PC-9 (cell line): ENCODE measurements at regions not wholly inside any gene's neighbourhood (a gene's known extent, or its start where the extent isn't known, plus 50 kb on each side); places are given as distances from the start of the nearest gene placed in this dataset.

Experiments used
- BruUV-seq: library from RNA; stranded (reverse); fragments of 400-500 nt; replicated peaks from 2 replicates; lab custom pipeline; 2021; lab: Mats Ljungman, UMichigan
- CTCF ChIA-PET: fragments of 300-600 bp; sonication (Branson Sonifier 250); formaldehyde crosslinking; loops from one replicate; lab custom pipeline; 2022; ENCODE audit warnings: antibody characterized with exemption; lab: Charles Lee
- POLR2A ChIA-PET: fragments of 300-600 bp; sonication (Branson Sonifier 250); formaldehyde crosslinking; loops from one replicate; lab custom pipeline; 2022; ENCODE audit warnings: antibody characterized with exemption; ENCODE audit not compliant: unreplicated experiment; lab: Charles Lee
- DNase-seq, 2 experiments: peaks; one replicate each; pipeline versions ENCODE4 v3.0.0 to v3.0.0-alpha.2; 2015 to 2022; ENCODE audit warnings: mixed read lengths in 1 of 2
- H2AFZ ChIP-seq: fragments of 200-600 bp; sonication (generic); 2 replicates; pipeline ENCODE4 v1.8.1; 2017; ENCODE audit warnings: antibody characterized with exemption
- H3F3A ChIP-seq: fragments of 200-600 bp; sonication (generic); 2 replicates; pipeline ENCODE4 v1.8.1; 2017; ENCODE audit warnings: antibody characterized with exemption, mild to moderate bottlenecking, low read depth; ENCODE audit not compliant: insufficient read depth
- H3K27ac ChIP-seq: fragments of 200-600 bp; sonication (generic); 2 replicates; pipeline ENCODE4 v1.6.1; 2016; ENCODE audit warnings: mixed run types
- H3K27me3 ChIP-seq: fragments of 200-600 bp; sonication (generic); 2 replicates; pipeline ENCODE4 v1.6.1; 2016; ENCODE audit warnings: low read depth, mixed run types; ENCODE audit not compliant: insufficient read depth
- H3K36me3 ChIP-seq: fragments of 200-600 bp; sonication (generic); 2 replicates; pipeline ENCODE4 v1.6.1; 2016; ENCODE audit warnings: low read depth, mixed run types
- H3K4me1 ChIP-seq: fragments of 200-600 bp; sonication (generic); replicated peaks from 2 replicates; pipeline ENCODE4 v1.6.1; 2016; ENCODE audit warnings: mixed run types; ENCODE audit not compliant: insufficient read depth
- H3K4me2 ChIP-seq: fragments of 200-600 bp; sonication (generic); 2 replicates; pipeline ENCODE4 v1.6.1; 2017; ENCODE audit warnings: mixed run types
- H3K4me3 ChIP-seq: fragments of 200-600 bp; sonication (generic); 2 replicates; pipeline ENCODE4 v1.6.1; 2016; ENCODE audit warnings: mixed run types
- H3K79me2 ChIP-seq: fragments of 200-600 bp; sonication (generic); 2 replicates; pipeline ENCODE4 v1.6.1; 2017; ENCODE audit warnings: low read depth, mixed run types
- H3K9me2 ChIP-seq: fragments of 200-600 bp; sonication (generic); 2 replicates; pipeline ENCODE4 v1.8.1; 2017; ENCODE audit warnings: mild to moderate bottlenecking; ENCODE audit not compliant: insufficient read depth
- H3K9me3 ChIP-seq: fragments of 200-600 bp; sonication (generic); 2 replicates; pipeline ENCODE4 v1.8.1; 2016; ENCODE audit warnings: low read depth; ENCODE audit not compliant: insufficient read depth
- H4K20me1 ChIP-seq: fragments of 200-600 bp; sonication (generic); 2 replicates; pipeline ENCODE4 v1.8.1; 2017; ENCODE audit not compliant: insufficient read depth
- CTCF ChIP-seq: fragments of 200-600 bp; sonication (generic); conservative IDR thresholded peaks from 2 replicates; pipeline ENCODE4 v1.6.1; 2017; ENCODE audit warnings: mixed run types, antibody characterized with exemption, mild to moderate bottlenecking, moderate library complexity
- EZH2 ChIP-seq: fragments of 200-600 bp; sonication (generic); IDR thresholded peaks from 2 replicates; pipeline ENCODE4 v1.8.0; 2017; ENCODE audit warnings: antibody characterized with exemption, low read depth
- intact Hi-C: fragments of 100-400 bp; cut with micrococcal nuclease; formaldehyde crosslinking; loops from one replicate; pipeline ENCODE4 v1.10.0; 2022; ENCODE audit not compliant: unreplicated experiment

GRCh38 chr9:24132244-24132643 lies 306.2 kb upstream of the ELAVL2 start:
- DNase-seq: no peak
- Histone ChIP-seq H3K4me2 (no peak overlapping the region), H3F3A (no peaks in the 10 kb centered on the region), H2AFZ (no peak overlapping the region), H3K27ac (no peak overlapping the region), H3K4me3 (no peak overlapping the region), H3K9me2 (no peaks in the 10 kb centered on the region), H3K27me3 (no peaks in the 10 kb centered on the region), H3K36me3 (no peaks in the 10 kb centered on the region), H3K4me1 (no peaks in the 10 kb centered on the region), H4K20me1 (no peaks in the 10 kb centered on the region), H3K79me2 (no peaks in the 10 kb centered on the region), H3K9me3 (no peaks in the 10 kb centered on the region)
- BruUV-seq: no TSS peak
- intact Hi-C loops: no loop called here
- ChIA-PET CTCF (no interaction called here), POLR2A (no interaction called here)
- TF ChIP-seq EZH2: no peak
- no peak for TF ChIP-seq CTCF

- H4K20me1 ChIP-seq: no peaks in the 10 kb centered on the region
- no peak overlapping the region for H3K27ac ChIP-seq
- no peaks in the 10 kb centered on the region for H3F3A ChIP-seq
- CTCF ChIA-PET: no interaction called here
- no peak overlapping the region for H3K4me2 ChIP-seq
- DNase-seq: no peak
- no peak overlapping the region for H2AFZ ChIP-seq
- no peak overlapping the region for H3K4me3 ChIP-seq
- no peaks in the 10 kb centered on the region for H3K9me2 ChIP-seq
- no peak for TF ChIP-seq EZH2
- TF ChIP-seq CTCF: no peak
- H3K79me2 ChIP-seq: no peaks in the 10 kb centered on the region
- H3K27me3 ChIP-seq: no peaks in the 10 kb centered on the region
- no peaks in the 10 kb centered on the region for H3K9me3 ChIP-seq
- intact Hi-C loops: no loop called here
- BruUV-seq: no TSS peak
- no peaks in the 10 kb centered on the region for H3K4me1 ChIP-seq
- POLR2A ChIA-PET: no interaction called here
- no peaks in the 10 kb centered on the region for H3K36me3 ChIP-seq
Measured at GRCh38 chr9:24127519-24127918, 301.5 kb upstream of the ELAVL2 start.

- Histone ChIP-seq H3K9me3 (no peaks in the 10 kb centered on the region), H3K27me3 (no peaks in the 10 kb centered on the region), H3K4me1 (no peaks in the 10 kb centered on the region), H3K27ac (no peak overlapping the region), H3K9me2 (no peaks in the 10 kb centered on the region), H3K36me3 (no peaks in the 10 kb centered on the region), H3K4me3 (no peak overlapping the region), H2AFZ (no peak overlapping the region), H3K4me2 (no peak overlapping the region), H3F3A (no peaks in the 10 kb centered on the region), H3K79me2 (no peaks in the 10 kb centered on the region), H4K20me1 (no peaks in the 10 kb centered on the region)
- intact Hi-C loops: no loop called here
- ChIA-PET CTCF (no interaction called here), POLR2A (no interaction called here)
- no peak for DNase-seq
- BruUV-seq: no TSS peak
- TF ChIP-seq CTCF (no peak), EZH2 (no peak)
Measured at GRCh38 chr9:24118190-24118589, 292.1 kb upstream of the ELAVL2 start.
